ENCODE measurements at regions not wholly inside any gene's neighbourhood (a gene's known extent, or its start where the extent isn't known, plus 50 kb on each side); places are given as distances from the start of the nearest gene placed in this dataset.

DNA sequence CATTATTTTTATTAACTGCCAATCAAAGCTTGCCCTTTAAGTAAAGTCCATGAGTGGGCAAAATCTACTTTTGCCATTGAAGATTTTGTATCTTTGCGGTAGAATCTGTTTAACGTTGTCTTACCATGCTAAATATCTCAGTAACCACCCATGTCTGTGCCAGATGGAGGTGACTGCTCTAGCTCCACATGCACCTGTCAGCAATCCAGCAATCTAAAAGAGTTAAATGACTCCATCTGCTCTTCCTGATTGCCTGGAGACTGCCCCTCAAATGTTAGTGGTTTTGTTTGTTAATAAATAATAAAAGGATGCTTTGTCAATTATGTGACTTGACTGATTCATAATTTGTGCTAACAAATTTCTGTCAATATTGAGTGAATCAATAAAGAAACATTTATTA, 141.7 kb downstream of the RBM43 start:
- Histone ChIP-seq H3K4me1 (ENCODE audit: control insufficient read depth in 5 of 5, insufficient read depth in 5 of 5, low read length in 5 of 5) (no peaks in the 10 kb centered on the region), H3K9ac (ENCODE audit: insufficient read depth in 1 of 2, low read length in 2 of 2) (no peak overlapping the region), H3K27ac (ENCODE audit: low read depth in 1 of 2, low read length in 1 of 2) (no peak overlapping the region), H3K4me3 (no peak overlapping the region), H3K9me3 (ENCODE audit: control insufficient read depth in 4 of 4, insufficient read depth in 3 of 4, low read length in 3 of 4) (peaks cover 0 to 4% (median 0%) of the 10 kb centered on the region in 4 donors), H3K27me3 (ENCODE audit: control insufficient read depth in 3 of 3, insufficient read depth in 3 of 3, low read length in 2 of 3) (no peaks in the 10 kb centered on the region), H3K36me3 (ENCODE audit: control insufficient read depth in 4 of 4, insufficient read depth in 4 of 4, low read length in 4 of 4) (no peaks in the 10 kb centered on the region)
- no peak for DNase-seq
- WGBS, 2 donors: 93 to 95% methylated on average over 2 of the region's 2 CpGs
- ATAC-seq (ENCODE audit: insufficient read depth, low FRiP score): no peak
- TF ChIP-seq, protein P1, sequence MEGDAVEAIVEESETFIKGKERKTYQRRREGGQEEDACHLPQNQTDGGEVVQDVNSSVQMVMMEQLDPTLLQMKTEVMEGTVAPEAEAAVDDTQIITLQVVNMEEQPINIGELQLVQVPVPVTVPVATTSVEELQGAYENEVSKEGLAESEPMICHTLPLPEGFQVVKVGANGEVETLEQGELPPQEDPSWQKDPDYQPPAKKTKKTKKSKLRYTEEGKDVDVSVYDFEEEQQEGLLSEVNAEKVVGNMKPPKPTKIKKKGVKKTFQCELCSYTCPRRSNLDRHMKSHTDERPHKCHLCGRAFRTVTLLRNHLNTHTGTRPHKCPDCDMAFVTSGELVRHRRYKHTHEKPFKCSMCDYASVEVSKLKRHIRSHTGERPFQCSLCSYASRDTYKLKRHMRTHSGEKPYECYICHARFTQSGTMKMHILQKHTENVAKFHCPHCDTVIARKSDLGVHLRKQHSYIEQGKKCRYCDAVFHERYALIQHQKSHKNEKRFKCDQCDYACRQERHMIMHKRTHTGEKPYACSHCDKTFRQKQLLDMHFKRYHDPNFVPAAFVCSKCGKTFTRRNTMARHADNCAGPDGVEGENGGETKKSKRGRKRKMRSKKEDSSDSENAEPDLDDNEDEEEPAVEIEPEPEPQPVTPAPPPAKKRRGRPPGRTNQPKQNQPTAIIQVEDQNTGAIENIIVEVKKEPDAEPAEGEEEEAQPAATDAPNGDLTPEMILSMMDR (IDR thresholded peaks at IDR 0.05; ENCODE audit: control extremely low read depth, extremely low read depth): no peak

DNA sequence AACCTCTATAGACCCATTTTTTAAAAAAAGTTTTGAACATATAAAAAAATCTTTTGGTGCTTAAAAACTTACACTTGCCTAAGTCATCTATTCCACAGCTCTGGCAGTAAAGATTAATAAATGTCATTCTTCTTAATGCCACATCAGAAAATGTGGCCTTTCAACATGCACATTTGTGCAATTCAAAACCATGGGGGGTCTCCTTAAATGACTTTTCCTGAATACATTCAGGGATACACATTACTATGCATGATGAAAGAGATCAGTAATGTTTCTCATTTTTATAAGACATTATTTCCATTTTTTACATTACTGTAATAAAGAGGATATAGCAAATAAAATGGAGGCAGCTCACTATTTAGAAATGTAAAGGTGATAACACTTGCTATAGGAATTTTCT, 142.3 kb downstream of the RBM43 start:
- Histone ChIP-seq H3K36me3 (ENCODE audit: control insufficient read depth in 4 of 4, insufficient read depth in 4 of 4, low read length in 4 of 4) (no peaks in the 10 kb centered on the region), H3K27ac (ENCODE audit: low read depth in 1 of 2, low read length in 1 of 2) (no peak overlapping the region), H3K4me1 (ENCODE audit: control insufficient read depth in 5 of 5, insufficient read depth in 5 of 5, low read length in 5 of 5) (no peaks in the 10 kb centered on the region), H3K9me3 (ENCODE audit: control insufficient read depth in 4 of 4, insufficient read depth in 3 of 4, low read length in 3 of 4) (peaks cover 0 to 4% (median 0%) of the 10 kb centered on the region in 4 donors), H3K4me3 (no peak overlapping the region), H3K9ac (ENCODE audit: insufficient read depth in 1 of 2, low read length in 2 of 2) (no peak overlapping the region), H3K27me3 (ENCODE audit: control insufficient read depth in 3 of 3, insufficient read depth in 3 of 3, low read length in 2 of 3) (no peaks in the 10 kb centered on the region)
- ATAC-seq (ENCODE audit: insufficient read depth, low FRiP score) (no peak), DNase-seq (no peak)
- TF ChIP-seq, protein P1 (IDR thresholded peaks at IDR 0.05; ENCODE audit: control extremely low read depth, extremely low read depth): no peak

DNA sequence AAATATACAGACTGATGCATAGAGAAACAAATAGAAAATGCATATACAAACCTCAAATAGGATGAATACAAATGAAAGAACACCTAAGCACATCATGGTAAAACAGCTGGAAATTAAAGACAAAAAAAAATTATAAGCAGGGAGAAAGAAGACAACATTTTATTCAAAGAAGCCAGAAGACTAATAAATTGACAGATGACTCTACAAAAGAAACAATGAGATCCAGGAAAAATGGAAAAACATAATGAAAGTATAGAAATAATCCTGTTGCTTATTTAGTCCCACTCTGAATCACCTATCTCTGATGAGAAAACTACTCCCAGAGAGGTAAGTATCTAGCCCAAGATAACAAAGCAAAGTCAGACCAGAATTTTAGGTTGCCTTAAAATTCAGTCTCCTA, 143.4 kb downstream of the RBM43 start:
- no peak overlapping the region for H3K27ac ChIP-seq (ENCODE audit: low read depth in 1 of 2, low read length in 1 of 2)
- no peaks in the 10 kb centered on the region for H3K36me3 ChIP-seq (ENCODE audit: control insufficient read depth in 4 of 4, insufficient read depth in 4 of 4, low read length in 4 of 4)
- DNase-seq (no peak), ATAC-seq (ENCODE audit: insufficient read depth, low FRiP score) (no peak)
- no peak overlapping the region for H3K4me3 ChIP-seq
- TF ChIP-seq, protein P1 (IDR thresholded peaks at IDR 0.05; ENCODE audit: control extremely low read depth, extremely low read depth): no peak
- peaks cover 0 to 4% (median 0%) of the 10 kb centered on the region in 4 donors for H3K9me3 ChIP-seq (ENCODE audit: control insufficient read depth in 4 of 4, insufficient read depth in 3 of 4, low read length in 3 of 4)
- no peaks in the 10 kb centered on the region for H3K4me1 ChIP-seq (ENCODE audit: control insufficient read depth in 5 of 5, insufficient read depth in 5 of 5, low read length in 5 of 5)
- no peak overlapping the region for H3K9ac ChIP-seq (ENCODE audit: insufficient read depth in 1 of 2, low read length in 2 of 2)
- no peaks in the 10 kb centered on the region for H3K27me3 ChIP-seq (ENCODE audit: control insufficient read depth in 3 of 3, insufficient read depth in 3 of 3, low read length in 2 of 3)

DNA sequence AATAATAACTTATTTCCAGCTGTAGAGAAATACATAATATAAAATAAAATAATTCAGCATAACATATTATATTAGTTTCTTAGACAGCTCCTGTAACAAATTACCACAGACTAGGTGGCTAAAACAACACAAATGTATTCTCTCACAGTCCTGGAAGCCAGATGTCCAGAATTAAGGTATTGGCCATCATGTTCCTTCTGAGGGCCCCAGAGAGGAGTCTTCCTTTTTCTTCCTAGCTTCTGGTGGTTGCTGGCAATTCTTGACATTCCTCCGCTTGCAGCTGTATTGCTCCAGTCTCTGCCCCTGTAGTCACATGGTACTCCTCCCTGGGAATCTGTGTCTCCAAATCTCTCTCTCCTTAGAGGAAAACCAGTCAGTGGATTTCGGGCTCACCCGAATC, 146.8 kb downstream of the RBM43 start:
- Histone ChIP-seq H3K27ac (ENCODE audit: low read depth in 1 of 2, low read length in 1 of 2) (no peak overlapping the region), H3K27me3 (ENCODE audit: control insufficient read depth in 3 of 3, insufficient read depth in 3 of 3, low read length in 2 of 3) (no peaks in the 10 kb centered on the region), H3K9me3 (ENCODE audit: control insufficient read depth in 4 of 4, insufficient read depth in 3 of 4, low read length in 3 of 4) (peaks cover 0 to 4% (median 0%) of the 10 kb centered on the region in 4 donors), H3K36me3 (ENCODE audit: control insufficient read depth in 4 of 4, insufficient read depth in 4 of 4, low read length in 4 of 4) (no peaks in the 10 kb centered on the region), H3K4me3 (no peak overlapping the region), H3K4me1 (ENCODE audit: control insufficient read depth in 5 of 5, insufficient read depth in 5 of 5, low read length in 5 of 5) (no peaks in the 10 kb centered on the region), H3K9ac (ENCODE audit: insufficient read depth in 1 of 2, low read length in 2 of 2) (no peak overlapping the region)
- WGBS, 2 donors: 82 to 90% methylated on average over 3 of the region's 3 CpGs
- no peak for ATAC-seq (ENCODE audit: insufficient read depth, low FRiP score)
- TF ChIP-seq, protein P1 (IDR thresholded peaks at IDR 0.05; ENCODE audit: control extremely low read depth, extremely low read depth): no peak
- no peak for DNase-seq

All from lung (tissue), 11 donors.